Anterior cingulate cortex (tissue), 58 donors: ENCODE measurements at regions not wholly inside any gene's neighbourhood (a gene's known extent, or its start where the extent isn't known, plus 50 kb on each side); places are given as distances from the start of the nearest gene placed in this dataset.
"Not testable (repeated sequence)": the region's sequence is repeated elsewhere in the genome, so short reads cannot be mapped to it uniquely, and the experiment has no call there.

ENCODE experiments used
- DNase-seq, 58 donors: peaks; one replicate each; lab custom pipeline; 2025; lab: John Stamatoyannopoulos, UW

DNA sequence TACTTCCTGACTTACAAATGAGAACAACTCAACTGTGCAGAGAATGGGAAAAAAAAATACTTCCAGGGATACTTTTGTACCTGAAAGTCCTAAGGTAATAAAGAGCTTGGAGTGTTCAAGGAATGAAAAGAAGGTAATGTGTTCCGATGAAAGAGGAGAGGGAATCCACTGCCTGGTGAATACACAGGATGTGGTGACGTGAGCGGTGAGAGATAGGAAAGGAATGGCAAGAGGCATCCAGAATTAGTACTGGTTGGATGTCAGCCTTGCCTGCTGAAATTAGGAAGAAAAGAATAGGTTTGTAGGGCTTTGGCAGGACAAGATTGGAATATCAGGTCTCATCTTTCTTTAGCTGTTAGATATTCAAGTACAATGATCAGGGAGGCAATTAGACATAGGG is 347.7 kb downstream of the POM121L12 start:
- no peak for DNase-seq

DNA sequence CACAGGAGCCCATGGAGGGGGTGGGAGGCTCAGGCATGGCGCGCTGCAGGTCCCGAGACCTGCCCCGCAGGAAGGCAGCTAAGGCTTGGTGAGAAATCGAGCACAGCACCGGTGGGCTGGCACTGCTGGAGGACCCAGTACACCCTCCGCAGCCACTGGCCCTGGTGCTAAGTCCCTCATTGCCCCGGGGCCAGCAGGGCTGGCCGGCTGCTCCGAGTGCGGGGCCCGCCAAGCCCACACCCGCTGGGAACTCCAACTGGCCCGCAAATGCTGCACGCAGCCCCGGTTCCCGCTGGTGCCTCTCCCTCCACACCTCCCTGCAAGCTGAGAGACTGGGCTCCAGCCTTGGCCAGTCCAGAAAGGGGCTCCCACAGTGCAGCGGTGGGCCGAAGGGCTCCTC is 349.8 kb downstream of the POM121L12 start:
- DNase-seq, result not testable (repeated sequence)

DNA sequence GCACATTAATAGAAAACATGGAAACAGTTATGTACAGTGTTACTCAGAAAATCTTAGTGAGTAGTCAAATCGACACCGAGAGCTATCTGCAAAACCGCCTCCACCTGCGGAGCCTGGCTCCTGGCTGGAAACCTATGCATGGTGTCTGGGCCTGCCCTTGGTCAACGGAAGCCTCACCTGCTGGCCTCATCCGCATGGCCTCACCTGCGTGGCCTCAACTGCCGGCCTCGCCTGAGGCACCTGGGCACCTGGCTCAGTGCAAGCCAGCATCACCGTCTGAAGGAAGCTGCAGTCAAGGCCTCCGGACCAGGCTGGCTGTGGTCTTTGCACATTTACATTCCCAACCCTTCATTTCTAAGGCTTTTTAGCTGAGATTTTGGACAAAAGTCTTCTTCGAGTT is 352.1 kb downstream of the POM121L12 start:
- DNase-seq, result no peak

DNA sequence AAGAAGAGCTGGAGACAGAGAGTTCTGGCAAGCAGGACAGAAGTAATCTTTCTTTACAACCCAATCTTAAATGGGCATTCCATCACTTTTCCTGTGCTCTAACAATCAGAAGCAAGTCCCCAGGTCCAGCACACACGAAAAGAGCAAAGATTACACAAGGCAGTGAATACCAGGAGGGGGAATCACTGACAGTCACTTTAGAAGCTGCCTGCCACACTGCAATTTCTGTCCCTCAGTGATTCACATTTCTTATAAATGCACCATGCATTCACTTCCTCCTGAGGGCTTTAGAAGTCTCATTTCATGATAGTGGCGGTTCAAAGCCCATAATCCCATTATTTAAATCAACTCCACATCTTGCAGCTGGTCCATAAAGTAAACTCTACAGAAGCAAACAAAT is 362.5 kb downstream of the POM121L12 start:
- no peak for DNase-seq

DNA sequence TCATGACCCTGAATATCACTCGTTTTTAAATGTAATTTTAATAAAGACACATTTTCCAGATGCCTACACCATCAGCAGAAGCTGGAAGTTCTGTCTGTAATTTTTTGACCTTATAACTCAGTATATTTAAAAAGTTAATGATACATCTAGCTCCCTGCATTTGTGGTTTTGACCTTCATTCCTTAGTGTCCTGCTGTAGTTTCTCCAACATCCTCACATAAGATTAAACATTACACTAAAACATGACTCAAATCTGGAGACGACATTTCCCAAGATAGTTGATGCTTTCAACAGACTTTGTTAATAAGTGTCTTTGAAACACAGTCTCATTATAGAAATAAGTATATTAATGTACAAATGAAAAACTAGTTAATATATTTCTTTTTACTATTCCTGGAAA is 363.1 kb downstream of the POM121L12 start:
- no peak for DNase-seq

DNA sequence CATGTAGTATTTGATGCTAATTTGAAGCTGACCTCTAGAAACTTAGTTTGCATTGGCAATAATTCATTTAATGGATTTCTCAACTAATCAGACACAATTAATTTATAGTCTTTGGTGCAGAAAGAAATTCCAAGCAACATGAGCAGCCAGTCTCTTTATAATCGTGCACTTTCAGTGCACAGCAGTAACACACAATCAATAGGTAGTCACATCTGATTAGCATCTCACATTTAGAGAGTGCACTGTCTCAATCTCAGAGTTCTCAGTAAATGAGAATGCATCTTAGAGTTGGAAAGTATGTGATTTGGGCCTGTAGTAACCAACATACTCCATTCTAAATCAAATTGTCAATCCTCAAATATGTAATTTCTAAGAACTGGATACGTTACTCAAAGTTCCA is 377.6 kb downstream of the POM121L12 start:
- no peak for DNase-seq

DNA sequence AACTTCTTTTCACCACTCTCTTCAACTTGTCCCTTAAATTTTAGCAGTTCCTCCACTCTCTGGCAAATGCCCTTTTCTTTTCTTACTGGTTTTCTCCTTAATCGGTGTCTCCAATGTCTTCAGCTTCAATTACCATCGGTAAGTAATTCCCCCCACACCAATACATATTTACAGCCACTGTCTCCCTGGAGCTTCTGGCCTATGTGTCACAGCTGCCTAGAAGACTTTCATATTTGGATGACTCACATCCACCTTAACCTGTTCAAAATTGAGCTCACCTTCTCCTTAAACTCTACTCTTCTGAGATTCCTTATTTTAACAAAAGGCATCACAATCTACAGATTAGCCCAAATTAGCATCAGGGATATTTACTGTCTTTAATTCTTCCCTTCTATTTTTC is 380.4 kb downstream of the POM121L12 start:
- DNase-seq, result no peak

DNA sequence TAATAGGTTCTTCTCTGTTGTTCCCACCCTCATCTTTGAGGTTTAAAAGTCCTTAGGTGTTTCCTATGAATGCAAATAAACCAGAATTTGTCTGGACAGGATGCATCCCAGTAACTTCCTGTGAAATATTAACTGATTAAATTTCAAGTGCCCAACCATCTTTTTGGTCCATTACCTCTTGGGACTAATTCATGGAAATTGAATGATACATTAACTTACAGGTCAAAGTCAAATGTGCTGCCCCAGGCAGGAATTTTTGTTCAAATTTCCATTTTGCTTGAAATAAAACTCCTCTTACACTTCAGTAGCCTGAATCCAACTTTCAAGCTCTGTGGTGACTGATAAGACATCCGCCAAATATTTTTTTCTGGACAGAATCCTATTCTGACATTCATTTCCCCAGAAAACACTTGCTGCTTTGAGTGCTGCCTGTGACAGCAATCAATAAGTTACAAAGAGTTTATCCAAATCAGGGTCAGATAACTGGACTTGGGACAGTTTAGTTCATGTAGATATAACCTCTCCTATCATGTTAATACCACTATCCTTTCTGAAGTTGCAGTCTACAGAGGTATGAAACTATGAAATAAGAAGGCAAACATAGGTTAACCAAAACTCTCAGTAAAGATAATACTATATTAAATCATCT is 383.5 kb downstream of the POM121L12 start:
- no peak for DNase-seq

DNA sequence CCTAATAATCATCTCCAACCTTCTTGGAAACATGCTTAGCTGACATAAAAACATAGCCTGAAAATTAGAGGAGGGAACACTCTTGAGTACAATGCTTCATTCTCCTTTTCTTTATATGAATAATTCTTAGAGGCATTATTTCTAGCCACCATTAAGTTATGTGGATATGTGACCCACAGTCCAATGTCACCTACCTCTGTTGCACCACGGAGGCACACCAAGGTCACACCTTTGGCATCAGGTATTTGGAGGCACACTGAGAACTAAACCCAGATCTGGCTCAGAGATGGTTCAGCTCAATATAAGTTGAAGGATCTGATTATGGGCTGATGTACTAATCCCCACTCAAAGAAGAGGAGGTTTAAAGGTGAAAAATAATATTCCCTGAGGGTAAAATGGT is 385.1 kb downstream of the POM121L12 start:
- no peak for DNase-seq

DNA sequence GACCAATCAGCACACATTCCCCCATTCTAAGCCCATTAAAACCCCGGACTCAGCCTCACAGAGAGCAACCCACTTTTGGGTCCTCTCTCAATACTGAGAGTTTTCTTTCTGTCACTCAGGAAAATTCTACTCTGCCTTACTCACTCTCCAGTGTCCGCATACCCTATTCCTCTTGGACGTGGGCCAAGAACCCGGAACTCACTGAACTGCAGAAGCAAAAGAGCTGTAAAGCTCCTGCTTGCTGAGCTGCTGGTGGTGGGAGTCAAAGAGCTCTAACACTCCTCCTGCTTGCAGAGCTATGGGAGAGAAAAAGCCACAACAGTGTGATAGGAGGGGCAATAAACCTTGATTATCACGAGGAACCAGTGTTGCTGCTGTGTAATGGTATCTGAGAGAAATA is 386.9 kb downstream of the POM121L12 start:
- DNase-seq, result no peak

DNA sequence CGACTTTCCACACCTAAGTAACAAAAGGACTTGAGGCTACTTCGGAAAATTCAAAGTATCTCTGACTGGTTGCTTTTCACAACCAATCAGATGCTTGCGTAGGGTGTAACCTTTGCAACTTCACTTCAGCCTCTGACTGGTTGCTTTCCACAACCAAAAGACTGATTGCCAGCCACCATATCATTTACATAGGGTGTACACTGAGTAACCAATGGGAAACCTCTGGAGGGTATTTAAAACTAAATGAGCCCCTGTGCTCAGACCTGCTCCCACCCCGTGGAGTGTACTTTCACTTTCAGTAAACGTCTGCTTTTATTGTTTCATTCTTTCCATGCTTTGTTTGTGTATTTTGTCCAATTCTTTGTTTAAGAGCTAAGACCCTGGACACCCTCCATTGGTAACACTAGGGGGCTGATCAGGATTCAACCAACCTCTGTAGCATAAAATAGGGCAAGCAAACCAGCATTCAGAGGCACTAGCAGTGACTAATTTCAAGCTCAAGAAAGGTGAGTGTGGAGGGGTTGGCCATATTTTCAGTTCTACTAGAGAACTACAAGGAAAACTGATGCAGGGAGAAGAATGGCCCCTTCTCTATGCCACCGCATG is 390.8 kb downstream of the POM121L12 start:
- DNase-seq, result no peak

DNA sequence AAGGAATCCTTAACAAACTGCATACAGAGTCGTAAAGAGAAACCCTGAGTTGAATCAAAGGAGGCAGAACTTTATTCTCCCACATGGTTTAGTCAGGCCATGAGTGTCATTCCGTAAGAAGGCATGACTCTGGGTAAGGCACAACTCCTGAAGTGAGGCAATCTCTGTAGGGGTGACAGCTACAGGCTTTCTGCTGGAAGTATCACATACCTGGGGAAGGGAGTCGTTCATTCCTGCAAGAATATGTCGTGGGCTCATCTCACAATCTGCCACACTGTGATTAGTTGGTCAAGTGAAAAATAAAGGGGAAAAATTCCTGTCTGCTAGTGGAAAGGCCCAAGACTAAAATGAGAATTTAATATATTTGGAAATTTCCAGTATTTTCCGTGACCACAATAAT is 392.6 kb downstream of the POM121L12 start:
- no peak for DNase-seq

DNA sequence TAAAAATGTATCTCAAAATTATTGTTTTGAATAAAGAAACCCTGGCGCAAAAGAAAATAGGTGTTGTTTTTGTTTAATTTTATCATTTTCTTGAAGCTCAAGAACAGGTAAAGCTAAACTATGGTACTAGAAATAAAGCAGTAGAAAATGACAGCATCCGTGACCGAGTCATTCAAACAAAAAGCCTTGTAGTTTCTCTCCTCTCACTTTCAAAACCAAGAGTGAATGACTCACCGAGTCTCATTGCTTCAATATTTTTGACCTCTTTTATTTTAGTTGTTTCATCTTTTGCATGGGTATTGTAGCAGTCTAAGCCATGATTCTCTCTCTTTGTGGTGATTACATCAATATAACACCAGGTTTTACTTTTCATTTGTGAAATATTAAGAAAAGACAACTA is 396.5 kb downstream of the POM121L12 start:
- DNase-seq, result no peak

DNA sequence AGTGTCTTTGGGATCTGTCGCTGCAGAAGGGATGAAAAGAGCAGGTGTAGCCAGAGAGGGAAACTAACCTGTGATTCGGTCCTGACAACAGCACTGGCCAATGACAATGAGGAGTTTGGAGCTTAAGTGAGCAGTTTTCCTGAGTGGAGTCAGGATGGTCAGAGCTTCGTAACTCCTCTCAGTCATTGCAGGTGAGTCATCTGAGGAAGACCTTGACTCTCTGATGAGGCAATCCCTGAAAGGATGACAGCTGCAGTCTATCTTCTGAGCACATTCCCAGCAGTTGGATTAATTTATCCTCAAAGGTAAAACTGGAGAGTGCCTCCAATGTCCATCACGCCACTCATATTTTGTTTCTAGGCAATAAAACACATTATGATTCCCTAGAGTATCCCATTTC is 401.9 kb downstream of the POM121L12 start:
- no peak for DNase-seq

DNA sequence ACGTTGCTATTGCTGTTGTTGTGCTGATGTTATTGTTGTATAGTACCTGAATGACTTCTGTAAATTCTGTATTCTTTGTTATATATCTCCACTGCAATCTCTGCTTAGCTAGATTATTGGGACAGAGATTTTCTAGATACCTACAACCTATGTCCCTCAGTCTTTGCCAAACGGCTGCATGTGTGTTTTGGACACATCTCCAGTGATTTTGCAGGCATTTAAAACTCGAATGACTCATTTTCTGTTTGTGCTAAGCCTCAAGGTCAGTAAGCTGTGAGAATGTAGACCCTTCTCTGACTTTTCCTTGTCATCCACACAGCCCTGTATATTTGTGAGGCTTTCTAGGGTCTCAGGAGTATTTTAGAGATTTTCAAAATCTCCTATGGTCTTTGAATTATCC is 410.7 kb downstream of the POM121L12 start:
- DNase-seq, result no peak

DNA sequence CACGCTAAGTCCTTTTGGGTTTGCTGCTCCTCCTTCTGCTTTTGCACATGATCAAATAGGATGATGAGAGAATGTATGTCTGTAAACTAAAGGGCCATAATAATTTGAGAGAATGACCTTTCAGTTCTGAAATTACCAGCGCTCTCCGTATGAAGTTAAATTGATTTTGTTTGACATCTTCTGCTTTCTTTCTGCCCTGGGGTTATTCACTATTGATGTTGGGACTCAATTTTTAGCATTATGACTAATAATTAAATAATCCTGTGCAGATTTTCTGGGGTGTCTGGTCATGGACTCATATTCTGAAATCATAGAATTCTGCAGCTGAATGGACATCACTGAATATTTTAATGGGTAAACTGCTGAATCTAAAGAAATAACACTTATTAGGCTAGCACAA is 423.2 kb downstream of the POM121L12 start:
- no peak for DNase-seq

DNA sequence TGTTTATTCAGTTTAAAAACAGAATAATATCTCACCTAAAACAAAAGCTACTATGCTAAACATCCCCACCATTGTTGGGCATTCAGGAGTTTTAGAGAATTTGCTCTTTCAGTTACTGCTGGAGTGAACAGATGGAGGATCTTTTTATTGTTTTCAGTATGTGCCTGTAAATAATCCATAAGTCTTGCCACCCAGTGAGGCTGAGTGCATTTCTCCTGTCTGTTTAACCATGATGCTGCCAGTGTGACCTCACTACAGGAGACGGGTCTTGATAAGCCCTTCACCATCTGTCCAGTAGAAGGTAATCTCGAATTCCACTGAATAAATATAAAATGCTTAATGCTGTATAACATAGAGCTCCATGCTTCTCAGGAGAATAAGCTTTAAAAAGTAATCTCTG is 430.9 kb downstream of the POM121L12 start:
- no peak for DNase-seq

DNA sequence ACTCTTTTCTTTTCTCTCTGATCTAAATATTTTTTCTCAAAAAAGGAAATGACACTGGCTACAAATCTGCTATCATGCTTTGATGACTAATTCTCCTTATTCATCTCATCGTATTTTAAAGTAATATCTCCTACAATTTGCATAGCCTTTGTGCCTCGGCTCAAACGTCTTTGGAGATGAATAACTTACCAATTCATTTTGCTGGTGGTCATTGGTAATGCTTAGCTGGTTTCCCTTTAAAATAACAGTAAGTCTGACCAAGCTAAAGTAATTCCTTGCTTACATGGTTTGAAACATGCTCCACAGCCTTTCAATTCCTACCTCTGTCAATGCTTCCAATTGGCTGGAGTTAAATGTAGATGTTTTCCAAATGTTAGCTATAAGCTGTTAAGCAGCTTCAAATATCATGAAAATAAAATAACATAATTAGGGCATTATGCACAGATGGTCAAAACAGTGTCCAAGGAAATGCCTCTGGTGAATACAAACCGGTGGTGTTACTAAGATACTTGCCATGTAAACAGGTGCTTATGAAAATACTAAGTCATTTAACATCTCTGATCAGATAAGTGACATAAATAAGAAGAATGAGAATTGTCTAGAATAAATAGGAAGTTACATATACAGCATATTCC is 435.0 kb downstream of the POM121L12 start:
- DNase-seq, result no peak

DNA sequence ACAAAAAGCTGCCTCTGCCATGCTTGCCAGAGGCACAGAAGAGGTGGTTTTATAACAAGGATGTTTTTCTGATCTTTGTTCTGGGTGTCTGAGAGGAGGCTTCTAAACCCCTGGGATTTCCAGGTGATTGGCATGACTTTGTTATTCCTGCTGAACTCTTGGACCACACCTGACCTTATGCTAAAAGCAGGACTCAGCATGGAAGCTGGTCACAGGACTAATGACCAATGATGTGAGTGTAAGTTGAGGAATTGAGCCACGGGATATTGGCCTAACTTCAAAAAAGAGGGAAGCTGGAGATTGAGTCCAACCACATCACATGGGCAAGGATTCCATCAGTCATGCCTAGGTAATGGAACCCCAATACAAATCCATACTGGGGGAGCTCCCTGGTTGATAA is 437.9 kb downstream of the POM121L12 start:
- DNase-seq, result no peak

DNA sequence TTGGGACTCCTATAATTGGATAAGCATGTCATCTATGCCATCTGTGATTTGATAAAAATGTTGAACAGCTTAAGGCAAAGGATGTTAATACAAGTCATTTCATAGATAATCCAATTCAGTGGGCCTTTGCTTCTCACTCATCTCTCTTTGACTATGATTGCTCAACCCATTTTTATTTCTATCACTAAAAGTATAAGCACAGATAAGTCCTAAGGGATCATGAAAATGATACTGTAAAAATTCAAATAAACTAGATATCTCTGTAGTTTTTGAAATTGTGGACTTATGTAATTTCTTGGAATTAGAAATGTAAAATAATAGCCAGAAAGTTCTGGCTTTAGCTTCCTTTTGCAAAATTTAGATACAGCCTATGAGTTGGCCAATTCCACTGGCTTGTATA is 440.3 kb downstream of the POM121L12 start:
- no peak for DNase-seq

DNA sequence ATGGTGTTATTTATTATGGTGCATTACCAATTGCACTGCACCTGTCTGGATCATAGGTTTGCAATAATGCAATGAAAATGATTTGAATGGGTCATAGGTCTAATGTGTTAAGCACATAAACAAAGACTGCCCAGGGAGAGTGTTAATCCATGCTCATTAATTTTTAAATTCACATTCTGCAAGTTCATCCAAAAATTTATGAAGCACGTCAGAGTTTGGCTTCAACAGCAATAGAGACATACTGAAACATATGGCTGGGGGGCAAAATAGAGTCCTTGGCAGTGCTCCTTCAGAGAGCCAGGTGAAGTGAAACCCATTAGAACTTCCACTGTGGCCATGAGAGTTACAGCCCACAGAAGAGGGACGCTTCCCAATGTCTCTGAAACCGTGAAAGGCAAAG is 441.1 kb downstream of the POM121L12 start:
- DNase-seq, result no peak

DNA sequence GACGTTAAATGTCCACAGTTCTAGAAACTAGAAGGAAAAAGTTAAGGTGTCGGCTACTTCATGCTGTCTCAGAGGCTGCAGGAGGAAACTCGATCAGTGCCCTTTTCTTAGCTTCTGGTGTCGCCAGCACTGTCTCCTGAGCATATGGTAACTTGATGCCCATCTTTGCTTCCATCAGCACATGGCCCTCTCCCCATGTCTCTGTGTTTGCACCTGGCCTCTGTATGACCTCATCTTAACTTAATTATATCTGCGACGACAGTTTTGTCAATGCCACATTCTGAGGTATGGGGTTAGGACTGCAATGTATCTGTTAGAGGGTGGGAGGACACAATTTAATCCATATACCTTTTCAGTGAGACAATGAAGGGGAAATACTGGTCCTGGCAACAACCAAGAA is 449.9 kb downstream of the POM121L12 start:
- no peak for DNase-seq
